CD4-positive, alpha-beta T cell treated with Interleukin-17A for 4 hours (primary cell): ENCODE measurements at regions not wholly inside any gene's neighbourhood (a gene's known extent, or its start where the extent isn't known, plus 50 kb on each side); places are given as distances from the start of the nearest gene placed in this dataset.
"Not testable (repeated sequence)": the region's sequence is repeated elsewhere in the genome, so short reads cannot be mapped to it uniquely, and the experiment has no call there.

Experiments
- DNase-seq: peaks from one replicate; pipeline ENCODE4 v3.0.0-alpha.2; 2020; ENCODE audit warnings: mixed read lengths

- no peak for DNase-seq
Observed at GRCh38 chr6:153526479-153526878, 395.4 kb upstream of the RGS17 start.

GRCh38 chr6:153525998-153526397 is 394.9 kb upstream of the RGS17 start:
- DNase-seq = no peak

DNA sequence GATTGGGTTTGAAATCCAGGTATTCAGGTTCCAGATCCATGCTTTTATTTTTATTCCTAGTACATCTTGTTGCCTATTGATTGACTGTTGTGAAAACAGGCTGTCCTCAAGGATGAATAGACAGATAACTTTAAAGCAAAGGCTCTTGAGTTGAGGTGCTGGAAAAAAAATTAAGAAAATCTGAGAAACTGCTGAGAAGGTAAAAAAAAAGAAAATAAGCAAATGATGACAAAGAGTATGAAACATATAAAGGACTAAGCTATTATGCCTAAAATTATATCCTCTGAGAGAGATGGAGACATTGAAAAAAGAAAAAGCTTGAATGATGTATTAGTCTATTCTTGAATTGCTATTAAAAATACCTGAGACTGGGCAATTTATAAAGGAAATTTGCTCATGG is 392.3 kb upstream of the RGS17 start:
- no peak for DNase-seq

GRCh38 chr6:153511896-153512496 is 380.9 kb upstream of the RGS17 start:
- no peak for DNase-seq

- no peak for DNase-seq
Observed at GRCh38 chr6:153503810-153504209, 372.7 kb upstream of the RGS17 start.

- DNase-seq = no peak
Observed at GRCh38 chr6:153493501-153493900, 362.4 kb upstream of the RGS17 start.

DNA sequence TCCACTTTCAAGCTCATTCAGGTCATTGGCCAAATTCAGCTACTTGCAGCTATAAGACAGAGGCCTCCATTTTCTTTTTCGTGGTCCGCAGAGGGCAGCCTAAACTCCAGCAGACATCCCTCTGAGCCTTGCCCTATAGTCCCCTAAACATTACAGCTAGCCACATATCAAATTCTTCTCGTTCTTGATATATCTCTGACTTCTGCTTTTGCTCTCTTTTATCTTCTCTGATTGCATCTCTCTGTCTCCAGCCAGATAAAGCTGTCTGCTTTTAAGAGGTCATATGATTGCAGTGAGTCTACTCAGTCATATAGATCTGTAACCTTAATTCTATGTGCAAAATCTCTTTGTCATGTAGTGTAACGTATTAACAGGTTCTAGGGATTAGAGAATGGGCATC is 358.4 kb upstream of the RGS17 start:
- DNase-seq = no peak

DNA sequence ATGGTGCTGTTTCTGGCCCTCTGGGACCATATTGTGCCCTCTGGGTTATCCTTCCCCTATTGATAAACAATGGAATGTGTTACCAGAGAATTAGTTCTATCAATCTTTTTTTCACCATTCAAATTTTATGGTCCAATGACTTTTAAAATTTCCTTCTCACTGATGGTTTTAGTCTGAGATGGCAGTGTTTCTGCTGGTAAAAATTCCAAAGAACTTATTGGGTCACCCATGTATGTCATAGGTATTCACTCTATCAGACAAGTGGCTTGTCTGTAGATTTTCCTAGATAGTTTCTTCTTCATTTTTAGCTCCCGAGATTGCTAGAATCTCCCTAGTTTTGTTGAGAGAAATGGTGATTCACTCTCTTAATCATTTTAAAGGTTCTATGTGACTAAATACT is 357.2 kb upstream of the RGS17 start:
- no peak for DNase-seq

DNA sequence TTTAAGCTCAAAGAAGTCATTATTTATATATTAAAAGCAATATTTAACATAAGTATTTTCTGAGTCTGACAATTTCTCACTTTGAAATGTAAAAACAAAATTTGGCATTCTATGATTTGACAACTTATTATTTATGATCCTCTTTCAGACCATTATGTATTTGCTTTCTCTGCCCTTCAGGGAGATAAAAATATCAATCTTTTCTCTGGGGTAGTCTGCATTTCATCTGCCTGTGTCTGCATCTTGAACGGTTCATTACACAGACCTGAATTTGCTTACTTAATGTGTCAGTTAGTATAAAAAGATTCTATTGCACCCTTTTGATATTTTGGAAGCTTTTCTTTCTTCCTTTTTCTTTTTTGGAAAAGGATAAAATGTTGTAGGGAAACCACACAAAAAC is 354.0 kb upstream of the RGS17 start:
- no peak for DNase-seq

GRCh38 chr6:153484056-153484455 is 353.0 kb upstream of the RGS17 start:
- no peak for DNase-seq

- no peak for DNase-seq
Observed at GRCh38 chr6:153476243-153476642, 345.2 kb upstream of the RGS17 start.

DNA sequence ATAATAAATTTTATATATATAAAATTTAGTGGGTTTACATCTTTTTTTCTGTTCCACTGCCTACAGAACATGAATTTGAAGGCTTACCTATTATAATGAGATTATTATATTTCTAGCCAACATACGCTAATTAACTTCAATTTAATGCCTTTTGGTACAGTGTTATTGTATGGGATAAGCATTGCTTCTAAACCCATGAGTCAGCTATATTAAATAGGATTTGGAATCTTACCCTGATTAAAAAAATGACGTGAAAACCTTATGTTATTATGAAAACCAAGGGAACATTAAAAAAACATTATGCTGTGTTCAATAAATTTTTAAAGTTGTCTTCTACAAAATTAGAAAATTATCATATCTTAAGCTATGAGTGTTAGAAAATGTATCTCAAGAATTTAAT is 334.0 kb upstream of the RGS17 start:
- DNase-seq = no peak

DNA sequence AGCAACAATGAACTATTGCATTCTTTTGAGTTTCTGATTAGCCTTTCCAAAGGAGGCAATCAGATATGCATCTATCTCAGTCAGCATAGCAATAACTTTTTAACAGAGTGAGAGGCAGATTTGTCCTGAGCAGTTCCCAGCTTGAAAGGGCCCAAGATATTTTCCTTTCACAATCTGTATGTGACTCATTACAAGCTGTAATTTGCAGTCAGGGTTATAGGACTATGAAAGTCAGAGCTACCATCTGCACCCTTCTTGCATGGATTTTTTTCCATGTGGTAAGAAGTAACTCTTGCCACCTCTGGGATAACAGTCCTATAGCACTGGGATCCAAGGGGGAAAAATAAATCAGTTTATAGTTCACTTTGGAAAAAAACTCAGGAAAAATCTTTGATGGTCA is 318.2 kb upstream of the RGS17 start:
- DNase-seq = no peak

DNA sequence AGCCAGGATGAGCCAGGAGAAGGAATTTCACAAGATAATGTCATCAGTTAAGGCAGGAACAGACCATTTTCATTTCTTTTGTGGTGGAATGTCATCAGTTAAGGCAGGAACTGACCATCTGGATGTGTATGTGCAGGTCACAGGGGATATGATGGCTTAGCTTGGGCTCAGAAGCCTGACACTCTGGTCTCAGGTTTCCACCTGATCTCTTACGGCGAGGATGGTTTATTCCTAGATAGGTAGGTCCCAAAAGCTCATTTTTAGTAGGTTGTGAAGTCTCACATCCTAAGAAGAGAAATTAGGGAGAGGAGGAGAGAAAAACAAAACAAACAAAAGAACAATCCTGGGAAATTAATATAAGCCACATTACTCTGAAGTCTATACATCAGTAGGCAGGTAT is 311.7 kb upstream of the RGS17 start:
- not testable (repeated sequence) for DNase-seq

DNA sequence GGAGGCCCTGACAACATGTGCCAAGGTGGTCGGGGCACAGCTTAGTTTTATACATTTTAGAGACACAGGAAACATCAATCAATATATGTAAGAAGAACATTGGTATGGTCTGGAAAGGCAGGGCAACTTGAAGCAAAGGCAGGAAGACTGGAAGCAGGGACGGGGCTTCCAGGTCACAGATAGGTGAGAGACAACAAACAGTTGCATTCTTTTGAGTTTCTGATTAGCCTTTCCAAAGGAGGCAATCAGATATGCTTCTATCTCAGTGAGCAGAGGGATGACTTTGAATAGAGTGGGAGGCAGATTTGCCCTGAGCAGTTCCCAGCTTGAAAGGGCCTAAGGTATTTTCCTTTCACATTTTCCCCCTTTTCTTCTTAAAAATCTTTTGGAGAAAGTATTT is 311.0 kb upstream of the RGS17 start:
- no peak for DNase-seq

DNA sequence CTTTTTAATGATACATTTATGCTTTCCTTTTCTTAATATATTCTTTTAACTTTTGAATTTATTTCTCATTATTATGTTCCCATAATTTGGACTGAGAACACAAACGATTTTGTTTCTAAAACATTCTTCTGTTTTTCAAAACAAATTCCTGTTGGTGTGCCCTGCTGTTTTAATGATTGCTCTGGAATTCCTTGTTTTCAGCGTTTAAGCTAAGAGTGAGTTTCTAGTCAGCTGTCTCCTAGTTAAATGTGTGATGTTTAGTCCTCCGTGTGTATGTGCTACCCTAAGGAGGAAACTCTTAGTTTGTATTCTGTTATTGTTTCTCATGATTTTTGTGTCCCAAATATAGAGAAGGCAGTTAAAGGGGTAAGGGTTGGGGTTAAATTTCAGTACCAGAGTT is 306.1 kb upstream of the RGS17 start:
- no peak for DNase-seq

- no peak for DNase-seq
Observed at GRCh38 chr6:153436351-153436750, 305.3 kb upstream of the RGS17 start.

- DNase-seq = no peak
Observed at GRCh38 chr6:153435787-153436186, 304.7 kb upstream of the RGS17 start.

- no peak for DNase-seq
Observed at GRCh38 chr6:153425536-153425935, 294.5 kb upstream of the RGS17 start.

GRCh38 chr6:153424719-153425400 is 293.8 kb upstream of the RGS17 start:
- no peak for DNase-seq

- DNase-seq = no peak
Observed at GRCh38 chr6:153412519-153412918, 281.4 kb upstream of the RGS17 start.

- no peak for DNase-seq
Observed at GRCh38 chr6:153411070-153411648, 280.1 kb upstream of the RGS17 start.

GRCh38 chr6:153405931-153406330 is 274.8 kb upstream of the RGS17 start:
- DNase-seq = no peak

DNA sequence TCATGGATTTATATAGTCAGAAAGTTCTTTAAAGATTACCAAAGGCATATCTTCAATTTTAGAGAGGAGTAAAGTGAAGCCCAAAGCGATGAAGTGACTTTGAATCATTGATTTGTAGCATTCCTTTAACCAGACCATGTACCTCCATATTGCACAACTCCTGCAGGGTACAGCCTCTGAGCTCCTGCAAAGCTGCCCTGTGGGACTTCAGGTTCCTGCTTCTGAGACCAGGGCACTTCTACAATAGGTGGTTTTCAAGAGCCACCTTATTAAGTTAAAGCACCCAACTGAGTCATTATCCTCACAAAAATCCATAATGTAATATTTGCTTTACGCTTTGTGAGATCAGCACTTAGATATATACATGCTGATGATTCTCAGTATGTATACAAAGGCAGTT is 270.7 kb upstream of the RGS17 start:
- DNase-seq = no peak

DNA sequence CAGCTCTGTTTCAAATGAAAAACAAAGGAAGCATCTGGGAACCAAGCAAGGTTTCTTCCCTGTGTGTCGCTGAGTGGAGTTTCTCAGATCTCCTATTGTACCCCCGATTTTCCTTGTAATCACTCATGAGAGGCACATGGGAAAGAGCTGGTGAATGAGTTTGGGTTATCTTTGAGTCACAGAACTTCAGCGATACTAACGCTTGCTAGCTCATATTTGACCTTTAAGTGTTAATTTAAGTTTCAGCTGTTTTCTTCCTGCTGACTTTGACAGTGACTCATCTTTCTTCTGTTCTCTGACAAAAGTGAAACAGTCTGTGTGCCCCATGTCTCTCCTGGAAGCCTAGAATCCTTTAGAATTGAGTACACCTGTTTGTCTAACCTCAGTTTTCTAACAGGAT is 261.1 kb upstream of the RGS17 start:
- no peak for DNase-seq
